NT2/D1 (cell line): ENCODE measurements at regions not wholly inside any gene's neighbourhood (a gene's known extent, or its start where the extent isn't known, plus 50 kb on each side); places are given as distances from the start of the nearest gene placed in this dataset.

ENCODE experiments used
- SUZ12 ChIP-seq: IDR thresholded peaks from 2 replicates; pipeline ENCODE4 v1.6.1; 2011; ENCODE audit not compliant: insufficient read length, insufficient read depth; ENCODE audit errors: extremely low read depth
- YY1 ChIP-seq: IDR thresholded peaks from 2 replicates; pipeline ENCODE4 v1.6.1; 2011; ENCODE audit not compliant: insufficient read length, insufficient read depth
- ZNF274 ChIP-seq: IDR thresholded peaks from 2 replicates; pipeline ENCODE4 v1.6.1; 2011; ENCODE audit warnings: mild to moderate bottlenecking, low read depth, low read length

DNA sequence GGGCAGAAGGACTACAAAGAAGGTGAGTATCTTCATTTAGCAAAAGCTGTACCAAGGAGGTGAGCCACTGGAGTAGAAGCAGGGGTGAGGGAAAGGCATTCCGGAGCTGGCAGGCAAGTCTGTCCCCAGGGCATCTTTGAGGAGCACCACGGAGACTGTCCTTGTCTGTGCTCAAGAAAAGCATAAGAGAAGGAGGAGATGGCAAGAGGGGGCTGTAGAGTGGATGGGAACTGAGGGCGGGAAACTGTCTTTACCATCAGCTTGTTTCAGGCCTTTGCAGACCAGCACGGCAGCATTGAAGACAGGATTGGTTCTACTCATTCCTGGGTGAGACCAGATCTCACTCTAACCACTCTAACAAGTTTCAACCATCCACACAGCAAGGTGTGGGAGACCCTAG is 355.8 kb downstream of the AJAP1 start:
- no peak for TF ChIP-seq ZNF274
- no peak for TF ChIP-seq YY1
- TF ChIP-seq SUZ12: no peak
